ENCODE measurements at regions not wholly inside any gene's neighbourhood (a gene's known extent, or its start where the extent isn't known, plus 50 kb on each side); places are given as distances from the start of the nearest gene placed in this dataset.

- H3K27ac Mint-ChIP-seq: no peak overlapping the region
- peaks cover 2% of the 10 kb centered on the region for H3K9me3 Mint-ChIP-seq
- H3K4me3 Mint-ChIP-seq: no peak overlapping the region
- peaks cover 1% of the 10 kb centered on the region for H3K36me3 Mint-ChIP-seq
- no peak for DNase-seq
- ATAC-seq (ENCODE audit: low read depth): no peak
- POLR2A ChIA-PET: no interaction called here
- peaks cover 2% of the 10 kb centered on the region for H3K27me3 Mint-ChIP-seq
- peaks cover 18% of the 10 kb centered on the region for H3K4me1 Mint-ChIP-seq
Observed at GRCh38 chr4:149983401-149983800, 94.8 kb upstream of the DCLK2 start.

- DNase-seq (no peak), ATAC-seq (ENCODE audit: low read depth) (no peak)
- Mint-ChIP-seq H3K27me3 (peaks cover 4% of the 10 kb centered on the region), H3K27ac (no peak overlapping the region), H3K9me3 (peaks cover 2% of the 10 kb centered on the region), H3K4me1 (peaks cover 18% of the 10 kb centered on the region), H3K4me3 (no peak overlapping the region), H3K36me3 (peaks cover 1% of the 10 kb centered on the region)
- POLR2A ChIA-PET: no interaction called here
Observed at GRCh38 chr4:149983931-149984330, 94.3 kb upstream of the DCLK2 start.

- H3K27ac Mint-ChIP-seq: no peak overlapping the region
- ATAC-seq (ENCODE audit: low read depth): no peak
Observed at GRCh38 chr4:149985981-149986380, 92.3 kb upstream of the DCLK2 start.

GRCh38 chr4:149986917-149987316 is 91.3 kb upstream of the DCLK2 start:
- POLR2A ChIA-PET: no interaction called here
- Mint-ChIP-seq H3K36me3 (peaks cover 1% of the 10 kb centered on the region), H3K4me1 (peaks cover 18% of the 10 kb centered on the region), H3K27me3 (peaks cover 5% of the 10 kb centered on the region), H3K9me3 (peaks cover 2% of the 10 kb centered on the region), H3K4me3 (no peak overlapping the region), H3K27ac (no peak overlapping the region)
- DNase-seq (no peak), ATAC-seq (ENCODE audit: low read depth) (no peak)

More at GRCh38 chr4:149985981-149986380, 92.3 kb upstream of the DCLK2 start:
- Mint-ChIP-seq H3K27me3 (peaks cover 3% of the 10 kb centered on the region), H3K4me3 (no peak overlapping the region), H3K36me3 (peaks cover 1% of the 10 kb centered on the region), H3K4me1 (peaks cover 18% of the 10 kb centered on the region), H3K9me3 (peaks cover 2% of the 10 kb centered on the region)
- POLR2A ChIA-PET: no interaction called here
- no peak for DNase-seq

- ATAC-seq (ENCODE audit: low read depth) (no peak), DNase-seq (no peak)
- H3K4me3 Mint-ChIP-seq: no peak overlapping the region
- H3K27me3 Mint-ChIP-seq: peaks cover 5% of the 10 kb centered on the region
- peaks cover 15% of the 10 kb centered on the region for H3K4me1 Mint-ChIP-seq
- POLR2A ChIA-PET: no interaction called here
- peaks cover 2% of the 10 kb centered on the region for H3K9me3 Mint-ChIP-seq
- no peak overlapping the region for H3K27ac Mint-ChIP-seq
- H3K36me3 Mint-ChIP-seq: peaks cover 1% of the 10 kb centered on the region
Observed at GRCh38 chr4:149987330-149988086, 90.7 kb upstream of the DCLK2 start.

GRCh38 chr4:149988087-149988410 is 90.2 kb upstream of the DCLK2 start:
- H3K4me1 Mint-ChIP-seq: peaks cover 15% of the 10 kb centered on the region
- no peak overlapping the region for H3K27ac Mint-ChIP-seq
- POLR2A ChIA-PET: no interaction called here
- H3K27me3 Mint-ChIP-seq: peaks cover 5% of the 10 kb centered on the region
- H3K9me3 Mint-ChIP-seq: peaks cover 2% of the 10 kb centered on the region
- H3K4me3 Mint-ChIP-seq: no peak overlapping the region
- H3K36me3 Mint-ChIP-seq: peaks cover 1% of the 10 kb centered on the region
- no peak for DNase-seq
- ATAC-seq (ENCODE audit: low read depth): no peak

- ATAC-seq (ENCODE audit: low read depth) (no peak), DNase-seq (no peak)
- POLR2A ChIA-PET: no interaction called here
- no peak overlapping the region for H3K27ac Mint-ChIP-seq
- H3K4me1 Mint-ChIP-seq: no peaks in the 10 kb centered on the region
- H3K36me3 Mint-ChIP-seq: no peaks in the 10 kb centered on the region
- no peak overlapping the region for H3K4me3 Mint-ChIP-seq
- H3K9me3 Mint-ChIP-seq: no peaks in the 10 kb centered on the region
- peaks cover 12% of the 10 kb centered on the region for H3K27me3 Mint-ChIP-seq
Observed at GRCh38 chr4:149993030-149993429, 85.2 kb upstream of the DCLK2 start.

- no peak overlapping the region for H3K27ac Mint-ChIP-seq
- ATAC-seq (ENCODE audit: low read depth): no peak
- no peaks in the 10 kb centered on the region for H3K4me1 Mint-ChIP-seq
- no peak for DNase-seq
- no peaks in the 10 kb centered on the region for H3K36me3 Mint-ChIP-seq
- no peaks in the 10 kb centered on the region for H3K9me3 Mint-ChIP-seq
- H3K4me3 Mint-ChIP-seq: no peak overlapping the region
- POLR2A ChIA-PET: no interaction called here
- peaks cover 11% of the 10 kb centered on the region for H3K27me3 Mint-ChIP-seq
Observed at GRCh38 chr4:149995134-149995756, 83.0 kb upstream of the DCLK2 start.

GRCh38 chr4:149997881-149998421 is 80.3 kb upstream of the DCLK2 start:
- Mint-ChIP-seq H3K27ac (no peak overlapping the region), H3K9me3 (no peaks in the 10 kb centered on the region), H3K4me1 (peaks cover 1% of the 10 kb centered on the region), H3K27me3 (peaks cover 12% of the 10 kb centered on the region), H3K4me3 (no peak overlapping the region), H3K36me3 (no peaks in the 10 kb centered on the region)
- no peak for ATAC-seq (ENCODE audit: low read depth)
- no peak for DNase-seq
- POLR2A ChIA-PET: no interaction called here

- Mint-ChIP-seq H3K4me1 (peaks cover 1% of the 10 kb centered on the region), H3K4me3 (no peak overlapping the region), H3K9me3 (no peaks in the 10 kb centered on the region), H3K27me3 (peaks cover 13% of the 10 kb centered on the region), H3K27ac (no peak overlapping the region), H3K36me3 (no peaks in the 10 kb centered on the region)
- ATAC-seq (ENCODE audit: low read depth): no peak
- POLR2A ChIA-PET: no interaction called here
- no peak for DNase-seq
Observed at GRCh38 chr4:149999485-150000074, 78.7 kb upstream of the DCLK2 start.

GRCh38 chr4:150001815-150002214 is 76.4 kb upstream of the DCLK2 start:
- POLR2A ChIA-PET: no interaction called here
- Mint-ChIP-seq H3K27ac (no peak overlapping the region), H3K4me1 (peaks cover 1% of the 10 kb centered on the region), H3K9me3 (no peaks in the 10 kb centered on the region), H3K27me3 (peaks cover 23% of the 10 kb centered on the region), H3K36me3 (no peaks in the 10 kb centered on the region), H3K4me3 (no peak overlapping the region)
- no peak for DNase-seq
- no peak for ATAC-seq (ENCODE audit: low read depth)

GRCh38 chr4:150002561-150002960 is 75.7 kb upstream of the DCLK2 start:
- H3K4me1 Mint-ChIP-seq: peaks cover 1% of the 10 kb centered on the region
- peaks cover 23% of the 10 kb centered on the region for H3K27me3 Mint-ChIP-seq
- no peak overlapping the region for H3K27ac Mint-ChIP-seq
- no peaks in the 10 kb centered on the region for H3K9me3 Mint-ChIP-seq
- H3K4me3 Mint-ChIP-seq: no peak overlapping the region
- no peak for ATAC-seq (ENCODE audit: low read depth)
- DNase-seq: no peak
- no peaks in the 10 kb centered on the region for H3K36me3 Mint-ChIP-seq
- POLR2A ChIA-PET: no interaction called here

GRCh38 chr4:150004481-150004880 is 73.8 kb upstream of the DCLK2 start:
- peaks cover 25% of the 10 kb centered on the region for H3K27me3 Mint-ChIP-seq
- DNase-seq: no peak
- no peak overlapping the region for H3K4me3 Mint-ChIP-seq
- H3K9me3 Mint-ChIP-seq: no peaks in the 10 kb centered on the region
- H3K4me1 Mint-ChIP-seq: peaks cover 1% of the 10 kb centered on the region
- no peak overlapping the region for H3K27ac Mint-ChIP-seq
- no peaks in the 10 kb centered on the region for H3K36me3 Mint-ChIP-seq
- no peak for ATAC-seq (ENCODE audit: low read depth)
- POLR2A ChIA-PET: no interaction called here

- Mint-ChIP-seq H3K36me3 (no peaks in the 10 kb centered on the region), H3K4me3 (no peak overlapping the region), H3K27me3 (peaks cover 22% of the 10 kb centered on the region), H3K27ac (no peak overlapping the region), H3K9me3 (no peaks in the 10 kb centered on the region), H3K4me1 (peaks cover 1% of the 10 kb centered on the region)
- ATAC-seq (ENCODE audit: low read depth) (no peak), DNase-seq (no peak)
- POLR2A ChIA-PET: no interaction called here
Observed at GRCh38 chr4:150005537-150005936, 72.7 kb upstream of the DCLK2 start.

Data from activated naive CD8-positive, alpha-beta T cell treated with anti-CD3 and anti-CD28 coated beads, Interleukin-2, amount 10 ng/mL, durations not matched to agents 7 days and 5 days (primary cell).